Limb (tissue), 2 donors: ENCODE measurements at regions not wholly inside any gene's neighbourhood (a gene's known extent, or its start where the extent isn't known, plus 50 kb on each side); places are given as distances from the start of the nearest gene placed in this dataset.
A peak's percentile ranks its signal among the peaks of the same experiment; 100 is the strongest.

Experiments used
- DNase-seq, 2 donors: peaks; one replicate each; pipeline ENCODE4 v3.0.0-alpha.2; 2016; ENCODE audit errors: extremely low spot score in 2 of 2

DNA sequence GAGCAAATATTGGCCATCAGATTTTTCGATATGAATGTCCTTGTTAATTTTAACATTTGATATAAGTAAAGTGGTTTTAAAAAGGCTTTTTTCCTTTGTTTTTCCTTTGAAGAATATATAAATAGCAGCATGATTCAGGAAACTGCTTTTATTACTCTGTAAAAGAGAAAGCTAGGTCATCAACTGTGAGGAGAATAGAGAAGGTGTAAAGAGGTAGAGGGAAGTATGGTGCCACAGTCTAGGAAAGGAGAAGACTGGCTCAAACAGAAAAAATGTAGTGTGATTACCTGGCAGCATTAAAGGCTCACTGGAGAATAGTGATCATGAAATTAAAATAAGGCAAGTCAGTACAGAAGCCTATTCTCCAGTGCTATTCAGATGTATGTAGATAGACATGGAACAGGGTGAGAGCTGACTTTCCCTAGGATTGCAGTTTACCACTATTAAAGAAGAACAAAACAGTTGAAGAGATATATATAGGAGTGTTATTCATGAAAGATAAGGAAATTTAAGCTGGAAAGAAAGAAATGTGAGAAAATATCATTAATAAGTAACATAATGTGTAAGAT is 1115.9 kb upstream of the PCDH9 start:
- DNase-seq = no peak

DNA sequence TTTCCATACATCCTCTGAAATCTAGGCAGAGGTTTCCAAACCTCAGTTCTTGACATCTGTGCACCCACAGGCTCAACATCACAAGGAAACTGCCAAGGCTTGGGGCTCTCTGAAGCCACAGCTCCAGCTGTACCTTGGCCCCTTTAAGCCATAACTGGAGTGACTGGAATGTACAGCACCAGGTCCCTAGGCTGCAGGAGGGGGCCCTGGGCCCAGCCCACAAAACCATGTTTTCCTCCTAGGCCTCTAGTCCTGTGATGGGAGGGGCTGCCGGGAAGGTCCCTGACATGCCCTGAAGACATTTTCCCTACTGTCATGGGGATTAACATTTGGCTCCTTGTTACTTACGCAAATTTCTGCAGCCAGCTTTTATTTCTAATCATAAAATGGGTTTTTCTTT is 1093.0 kb upstream of the PCDH9 start:
- DNase-seq = no peak

DNA sequence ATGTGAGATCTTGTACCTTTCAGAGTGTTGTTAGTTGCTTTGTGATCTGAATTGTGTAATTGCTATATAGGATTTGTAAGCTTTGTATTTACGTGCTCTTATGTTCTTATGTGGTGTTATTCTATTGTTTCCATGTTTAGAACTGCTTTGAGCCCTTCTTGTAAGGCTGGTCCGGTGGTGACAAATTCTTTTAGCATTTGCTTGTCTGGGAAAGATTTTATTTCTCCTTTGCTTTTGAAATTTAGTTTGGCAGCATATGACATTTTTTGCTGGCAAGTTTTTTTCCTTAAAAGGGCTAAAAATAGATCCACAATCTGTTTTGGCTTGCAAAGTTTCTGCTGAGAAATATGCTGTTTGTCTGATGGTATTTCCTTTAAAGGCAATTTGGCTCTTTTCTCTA is 1089.2 kb upstream of the PCDH9 start:
- no peak for DNase-seq

DNA sequence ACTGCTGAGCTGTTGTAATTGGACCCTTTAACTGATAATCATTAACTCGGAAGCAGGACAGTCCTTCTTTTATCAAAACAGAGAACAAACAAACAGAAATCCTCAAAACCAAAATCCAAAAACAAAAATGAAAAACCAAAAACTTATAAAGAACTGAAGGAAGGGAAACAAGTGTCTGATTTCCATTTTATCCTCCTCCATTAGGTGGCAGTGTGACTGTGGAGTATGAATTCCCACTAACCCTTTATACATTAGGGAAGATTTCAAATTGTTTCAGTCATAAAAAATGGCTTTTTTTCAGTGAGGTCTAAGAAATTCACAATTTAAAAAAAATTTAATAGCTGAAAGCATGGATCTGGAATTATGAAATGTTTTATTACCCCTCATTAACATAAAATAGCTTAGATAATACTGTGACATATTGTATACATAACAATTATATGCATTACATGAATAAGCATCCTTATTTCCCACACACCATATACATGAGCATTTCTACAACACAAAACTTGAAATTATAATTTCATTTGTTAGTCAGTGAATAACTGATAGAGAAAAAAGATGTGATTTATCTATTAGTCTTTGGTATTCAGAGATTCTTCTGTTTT is 1074.3 kb upstream of the PCDH9 start:
- peak in 1 of 2 donors; percentile 28 for DNase-seq

DNA sequence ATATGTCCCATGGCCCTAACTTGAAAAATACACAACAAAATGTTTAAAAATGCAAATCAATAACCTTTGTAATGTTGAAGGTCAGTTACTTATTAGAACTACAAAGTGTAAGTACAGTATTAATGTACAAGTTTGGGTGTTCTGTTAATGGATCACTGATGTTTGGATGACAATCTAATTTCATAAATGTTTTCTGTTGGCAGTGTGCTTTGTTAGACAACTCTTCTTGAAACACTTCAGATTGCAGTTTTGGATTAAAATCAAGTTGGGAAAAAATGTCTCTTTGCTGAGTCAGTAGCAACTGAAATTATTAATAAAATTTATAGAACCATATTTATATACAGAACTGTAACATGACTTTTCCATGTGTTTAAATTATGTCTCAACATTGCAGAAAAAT is 1063.5 kb upstream of the PCDH9 start:
- DNase-seq = no peak

DNA sequence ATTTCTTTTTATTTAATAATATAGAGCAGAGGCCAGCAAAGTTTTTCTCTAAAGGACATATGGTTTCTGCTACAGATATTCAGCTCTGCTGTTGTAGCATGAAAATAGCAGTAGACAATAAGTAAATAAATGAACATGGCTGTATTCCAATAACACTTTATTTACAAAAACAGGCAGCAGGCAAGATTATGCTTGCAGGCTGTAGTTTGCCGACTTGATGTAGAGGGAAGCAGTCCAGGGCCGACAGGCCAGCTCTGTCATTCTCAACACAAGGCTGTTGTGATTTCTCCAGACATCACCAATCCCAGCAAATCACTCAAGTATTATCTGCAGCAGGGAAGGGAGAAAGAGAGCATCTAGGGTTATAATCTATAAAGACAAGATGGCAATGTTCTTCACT is 1062.5 kb upstream of the PCDH9 start:
- DNase-seq = no peak

DNA sequence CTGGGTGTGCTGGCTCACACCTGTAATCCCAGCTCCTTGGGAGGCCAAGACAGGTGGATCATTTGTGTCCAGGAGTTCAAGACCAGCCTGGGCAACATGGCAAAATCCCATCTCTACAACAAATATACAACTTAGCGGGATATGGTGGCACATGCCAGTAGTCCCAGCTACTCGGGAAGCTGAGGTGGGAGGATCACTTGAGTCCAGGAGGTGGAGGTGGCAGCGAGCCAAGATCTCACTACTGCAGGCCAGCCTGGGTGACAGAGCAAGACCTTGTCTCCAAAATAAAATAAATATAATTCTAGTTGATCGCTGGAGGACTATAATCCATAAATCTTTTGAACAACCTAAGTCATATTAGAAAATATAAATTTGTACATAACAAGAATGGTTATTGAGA is 1061.5 kb upstream of the PCDH9 start:
- no peak for DNase-seq

DNA sequence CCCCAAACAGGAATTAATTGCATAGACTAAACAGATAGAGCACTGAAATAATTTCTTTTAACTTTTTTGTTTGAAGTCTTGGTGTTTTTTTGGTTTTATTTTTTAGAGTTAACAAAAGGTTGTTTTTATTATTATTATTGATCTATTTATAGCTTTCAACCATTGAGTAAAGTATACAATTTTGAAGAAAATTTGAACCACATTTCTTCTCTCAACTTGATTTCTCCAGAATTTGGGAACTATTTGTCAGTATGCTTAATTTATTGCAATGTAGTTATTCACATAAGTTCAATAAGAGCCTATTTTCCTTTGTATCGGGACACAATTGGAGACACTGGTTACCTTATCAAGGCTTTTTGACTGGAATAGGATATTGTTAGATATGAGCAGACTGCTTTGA is 1045.6 kb upstream of the PCDH9 start:
- DNase-seq = no peak

DNA sequence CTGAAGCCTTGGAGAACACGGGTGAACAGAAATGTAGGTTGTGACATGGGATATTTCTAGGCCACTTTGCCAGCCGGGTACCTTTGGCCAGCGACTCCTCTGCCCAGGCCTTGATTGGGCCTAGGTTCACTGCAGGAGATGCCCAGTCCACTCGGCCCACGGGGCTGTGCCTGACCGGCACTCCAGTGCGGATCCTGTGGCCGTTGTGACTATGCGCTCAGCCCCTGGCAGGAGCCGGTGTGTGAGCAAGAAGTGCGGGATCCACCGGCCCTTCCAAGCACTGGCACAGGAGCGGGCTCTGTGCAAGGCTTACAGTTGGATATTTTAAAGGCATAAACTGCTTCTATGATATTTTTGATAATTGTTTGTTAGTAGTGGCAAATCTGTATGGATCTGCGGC is 1042.5 kb upstream of the PCDH9 start:
- DNase-seq = no peak

DNA sequence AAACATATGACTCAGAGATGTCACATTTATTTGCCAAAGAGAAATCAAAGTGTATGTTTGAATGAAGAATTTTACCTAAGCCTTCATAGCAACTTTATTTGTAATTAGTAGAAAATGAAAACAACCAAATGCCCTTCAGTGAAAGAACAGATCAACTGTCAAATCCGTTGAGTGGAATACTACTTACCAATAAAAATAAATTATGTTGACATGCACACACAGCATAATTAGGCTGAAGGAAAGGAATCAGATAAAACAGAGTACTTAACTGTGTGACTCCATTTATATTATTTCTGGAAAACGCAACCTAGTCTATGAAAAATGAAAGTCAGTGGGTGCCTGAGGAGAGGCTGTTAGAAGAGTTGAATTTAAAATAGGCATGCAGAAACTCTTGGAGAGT is 1034.6 kb upstream of the PCDH9 start:
- no peak for DNase-seq

DNA sequence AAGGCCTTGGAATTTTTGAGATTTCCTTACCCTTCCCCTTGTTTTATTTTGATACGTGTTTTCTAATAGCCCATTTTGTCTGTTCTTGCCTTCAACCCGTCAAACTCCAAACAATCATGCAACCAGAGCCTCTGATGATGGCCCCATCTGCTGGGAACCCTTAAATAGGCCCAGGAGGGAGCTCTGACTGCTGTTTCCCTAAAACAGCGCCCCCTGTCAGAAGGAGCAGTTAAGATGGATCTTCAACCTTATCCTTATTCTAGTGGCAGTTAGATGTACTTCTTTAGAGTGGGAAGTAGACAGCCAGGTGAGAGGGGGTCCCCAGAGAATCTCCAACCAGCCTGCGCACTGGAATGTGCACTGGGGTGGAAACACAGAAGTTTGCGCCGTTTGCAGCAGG is 1031.0 kb upstream of the PCDH9 start:
- no peak for DNase-seq

DNA sequence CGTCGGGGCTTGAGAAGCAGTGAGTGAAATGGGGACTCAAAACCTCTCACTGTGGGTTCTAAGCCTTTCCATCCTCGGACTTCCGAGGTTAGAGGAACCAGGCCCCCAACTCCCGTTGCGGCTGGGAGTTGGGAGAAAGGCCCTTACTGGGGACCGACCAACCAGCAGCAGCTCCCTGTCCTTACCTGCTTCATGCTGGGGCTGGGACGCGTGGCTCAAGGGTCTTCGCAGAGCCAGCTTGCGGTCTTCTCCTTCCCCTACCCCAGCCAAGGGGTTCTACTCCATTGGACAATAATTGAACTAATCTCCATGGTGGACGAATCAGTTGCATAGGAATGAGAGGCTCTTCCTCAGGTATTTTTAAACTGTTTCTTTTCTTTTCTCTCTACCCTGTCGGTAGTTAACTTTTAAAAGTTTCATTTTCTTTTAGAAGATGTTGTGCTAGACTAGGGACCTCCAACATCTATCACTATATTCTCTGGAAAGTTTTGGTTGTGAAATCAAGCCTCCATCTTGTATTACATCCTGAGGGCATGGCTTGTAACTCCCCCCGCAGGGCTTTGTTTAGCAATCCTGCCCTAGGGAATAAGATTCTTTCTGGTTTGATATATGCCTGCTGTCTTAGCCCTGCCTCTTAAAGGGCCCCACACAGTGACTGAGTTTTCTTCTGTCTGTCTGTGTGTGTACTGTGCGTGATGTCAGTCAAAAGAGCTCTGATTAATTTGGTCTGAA is 1027.1 kb upstream of the PCDH9 start:
- DNase-seq = no peak

DNA sequence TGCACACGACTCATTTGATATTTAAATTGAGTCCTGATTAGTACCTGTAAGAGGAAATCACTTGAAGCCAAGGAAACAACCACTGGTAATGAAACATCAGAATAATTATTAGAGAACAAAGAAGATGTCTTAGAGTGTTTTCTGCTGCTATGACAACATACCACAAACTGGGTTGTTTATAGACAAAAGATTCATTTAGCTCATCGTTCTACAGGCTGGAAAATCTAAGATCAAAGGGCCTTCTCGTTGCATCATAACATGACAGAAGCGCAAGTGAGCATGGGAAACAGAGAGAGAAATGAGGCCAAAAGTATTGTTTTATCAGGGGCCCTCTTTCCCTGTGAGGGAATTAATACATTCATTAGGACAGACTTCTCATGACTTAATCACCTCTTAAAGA is 1024.0 kb upstream of the PCDH9 start:
- no peak for DNase-seq

DNA sequence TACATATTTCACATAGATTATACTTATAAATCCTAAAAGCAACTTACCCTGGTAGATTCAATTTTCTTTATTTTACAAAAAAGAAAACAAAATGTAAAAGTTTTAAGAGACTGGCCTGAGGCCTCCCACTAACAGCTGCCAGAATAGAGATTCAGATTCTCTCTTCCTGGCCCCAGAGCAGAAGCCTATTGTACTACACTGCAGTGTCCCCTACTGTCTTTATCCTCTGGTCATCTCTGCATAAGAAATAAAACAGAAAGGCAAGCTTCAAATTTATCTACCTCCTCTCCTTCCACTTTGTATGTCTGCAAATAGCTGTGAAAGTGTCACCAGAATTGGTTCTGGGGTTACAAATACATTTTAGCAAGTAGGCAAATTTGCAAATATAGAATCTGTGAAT is 1004.1 kb upstream of the PCDH9 start:
- DNase-seq = no peak

DNA sequence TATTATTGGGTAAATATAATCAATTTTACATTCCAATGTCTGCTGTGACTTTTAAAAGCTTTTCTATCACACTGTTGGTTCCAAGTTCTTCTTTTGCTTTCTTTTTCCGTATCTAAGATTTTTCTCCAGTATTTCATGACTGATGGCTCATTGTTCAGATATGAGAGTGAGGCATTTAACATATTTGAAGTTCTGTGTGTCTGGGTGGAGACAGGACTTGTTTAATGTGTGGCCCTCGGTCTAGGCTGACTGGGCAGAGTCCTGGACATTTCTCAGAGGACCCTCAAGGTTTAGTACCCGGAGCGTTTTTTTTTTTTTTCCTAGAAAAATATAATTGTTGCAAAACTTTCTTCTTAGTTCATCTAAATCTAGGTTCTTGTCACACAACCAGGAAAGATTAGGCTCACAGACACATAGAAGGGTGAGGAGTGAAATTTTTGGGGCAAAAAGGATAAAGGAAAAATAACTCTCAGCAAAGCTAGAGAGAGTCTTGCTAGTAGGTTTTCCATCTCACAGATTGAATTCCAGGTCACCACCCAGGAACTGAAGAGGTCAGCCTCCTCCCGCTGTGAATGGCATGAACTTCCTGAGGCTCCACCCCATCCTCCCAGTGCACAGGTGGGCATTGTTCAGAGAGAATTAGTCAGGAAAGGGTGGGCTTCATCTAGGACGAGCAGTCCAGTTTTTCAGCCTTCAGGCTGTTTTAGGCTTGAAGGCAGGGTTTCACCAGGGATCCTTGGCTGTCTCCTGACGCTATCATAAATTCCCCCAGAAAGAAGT is 1002.4 kb upstream of the PCDH9 start:
- no peak for DNase-seq

DNA sequence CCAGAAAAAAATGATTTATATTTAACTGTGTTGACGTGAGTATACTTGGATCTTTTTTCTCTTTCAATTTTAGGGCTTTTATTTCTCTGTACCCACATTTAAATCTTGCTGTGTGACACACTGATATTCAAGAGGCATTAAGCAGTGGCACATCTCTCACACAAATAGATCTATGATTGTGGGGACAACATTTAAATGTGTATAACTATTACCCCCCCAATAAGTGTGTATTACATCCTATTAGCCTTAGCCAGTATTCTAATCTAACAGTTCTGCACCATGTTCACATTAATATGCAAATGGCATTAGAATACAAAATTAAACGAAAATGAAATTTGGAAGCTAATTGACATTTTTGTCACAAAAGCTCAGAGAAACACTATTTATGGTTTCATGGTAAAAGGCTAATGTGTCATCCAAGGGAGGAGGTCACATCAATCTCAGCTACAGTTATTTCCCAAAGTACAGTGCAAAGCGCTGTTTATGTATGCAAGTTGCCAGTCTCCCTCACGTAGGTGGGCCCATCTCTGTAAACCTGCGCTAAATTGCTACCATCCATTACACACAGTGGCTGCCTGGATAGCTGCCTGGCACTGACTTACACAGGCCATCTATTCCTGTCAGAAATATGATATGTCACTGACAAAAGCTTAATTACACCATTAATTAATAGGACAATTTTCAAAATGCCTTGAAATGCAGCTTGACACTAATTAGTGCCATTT is 984.7 kb upstream of the PCDH9 start:
- no peak for DNase-seq

DNA sequence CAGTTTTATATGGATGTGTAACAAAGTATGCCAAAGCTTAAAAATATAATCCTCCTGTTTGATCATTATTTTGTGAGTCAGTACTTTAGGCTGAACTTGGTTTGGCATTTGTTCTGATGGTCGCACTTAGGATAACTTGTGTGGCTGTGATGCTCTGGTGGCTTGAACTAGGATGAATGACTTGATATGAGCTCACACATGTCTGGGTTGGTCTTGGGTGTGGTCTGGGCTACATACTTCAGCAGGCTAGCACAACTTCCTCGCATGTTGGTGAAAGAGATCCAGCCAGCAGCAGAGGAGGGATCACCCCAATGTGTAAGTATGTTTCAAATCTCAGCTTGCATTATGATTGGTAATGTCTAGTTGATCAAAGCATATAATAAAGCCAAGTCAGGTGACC is 969.1 kb upstream of the PCDH9 start:
- DNase-seq = no peak

DNA sequence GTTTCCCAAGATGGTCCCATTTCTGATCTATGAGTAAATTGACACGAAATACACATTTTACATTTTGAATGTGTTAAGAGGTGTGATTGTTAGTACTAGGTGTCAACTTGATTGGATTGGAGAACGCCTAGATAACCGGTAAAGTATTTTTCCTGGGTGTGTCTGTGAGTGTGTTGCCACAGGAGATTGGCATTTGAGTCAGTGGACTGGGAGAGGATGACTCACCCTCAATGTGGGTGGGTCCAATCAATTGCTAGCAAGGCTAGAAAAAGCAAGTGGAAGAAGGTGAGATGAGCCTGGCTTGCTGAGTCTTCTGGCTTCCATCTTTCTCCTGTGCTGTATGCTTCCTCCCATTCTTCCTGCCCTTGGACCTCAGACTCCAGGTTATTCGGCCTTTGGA is 960.7 kb upstream of the PCDH9 start:
- no peak for DNase-seq

DNA sequence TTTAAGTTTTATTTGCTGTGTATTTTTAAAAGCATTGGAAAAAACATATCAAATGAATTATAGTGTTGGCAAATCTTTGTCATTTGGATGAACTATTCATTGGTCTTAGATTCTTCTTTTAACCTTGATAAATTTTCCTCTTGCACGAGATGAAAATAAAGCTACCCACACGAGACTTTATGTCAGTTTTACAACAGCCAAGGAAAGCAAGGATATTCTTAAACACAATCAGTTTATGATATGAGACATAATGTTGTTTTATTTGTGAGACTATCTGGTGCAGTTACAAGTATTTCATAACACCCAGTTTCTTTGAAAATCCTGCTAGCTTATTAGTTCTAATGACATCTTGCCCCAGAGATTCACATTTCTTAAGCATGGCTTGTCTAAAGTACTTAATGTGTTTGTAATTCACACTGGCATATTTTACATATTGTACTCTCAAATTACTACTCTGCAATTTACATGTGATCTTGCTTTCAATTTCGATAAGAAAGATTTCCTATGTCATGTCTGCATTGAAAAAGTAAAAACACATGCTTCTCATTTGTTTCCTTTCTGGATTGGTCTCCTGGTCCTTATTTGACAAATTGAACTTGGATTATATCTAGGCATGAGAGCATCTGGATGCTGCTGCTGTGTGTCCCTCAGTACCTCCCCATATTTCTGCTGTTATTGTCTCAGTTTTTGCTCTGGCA is 955.5 kb upstream of the PCDH9 start:
- DNase-seq = peak in 1 of 2 donors; percentile 7

DNA sequence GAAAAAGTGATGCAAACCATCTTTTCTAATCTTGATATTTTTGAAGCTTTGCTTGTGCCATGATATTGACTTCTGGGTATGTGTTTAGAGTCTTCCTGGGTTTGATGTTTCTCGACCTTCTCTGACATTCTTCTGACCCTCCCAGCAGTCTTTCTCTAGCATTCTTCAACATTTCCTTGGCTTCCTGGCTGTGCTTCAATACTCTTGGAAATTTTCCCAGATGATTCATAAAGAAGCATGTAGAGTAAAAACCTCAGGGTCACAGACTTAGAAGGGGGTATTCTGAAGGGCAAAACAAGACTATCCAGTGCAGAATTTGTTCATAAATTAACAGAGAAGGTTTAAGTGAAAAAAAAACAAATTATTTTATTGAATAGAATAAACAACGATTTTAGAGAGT is 946.3 kb upstream of the PCDH9 start:
- DNase-seq = peak in 1 of 2 donors; percentile 33

DNA sequence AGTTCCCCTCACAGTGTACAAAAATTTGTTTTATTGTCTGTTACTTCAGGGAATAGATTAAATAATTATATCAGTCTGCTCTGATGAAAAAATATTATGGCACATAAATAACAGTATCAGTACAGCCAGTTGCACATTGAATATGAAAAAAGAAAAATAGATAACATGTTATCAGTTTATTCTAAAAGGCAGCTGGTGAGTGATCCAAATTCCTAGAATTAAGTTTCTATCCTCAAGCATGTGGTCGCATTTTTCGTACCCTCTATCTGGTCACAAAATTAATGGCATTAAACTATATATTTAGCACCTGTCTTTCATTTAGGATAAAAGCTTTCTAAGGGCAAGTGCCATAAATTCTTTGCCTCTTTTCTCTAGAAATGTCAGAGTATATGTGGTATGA is 944.8 kb upstream of the PCDH9 start:
- DNase-seq = no peak
